Caco-2 (cell line): ENCODE measurements at regions not wholly inside any gene's neighbourhood (a gene's known extent, or its start where the extent isn't known, plus 50 kb on each side); places are given as distances from the start of the nearest gene placed in this dataset.

Source experiments
- BruUV-seq: library from RNA; stranded (reverse); fragments of 400-500 nt; replicated peaks from 2 replicates; lab custom pipeline; 2021; lab: Mats Ljungman, UMichigan
- CTCF ChIA-PET: fragments of 300-600 bp; sonication (Branson Sonifier 250); formaldehyde crosslinking; loops from one replicate; lab custom pipeline; 2022; ENCODE audit warnings: antibody characterized with exemption; lab: Charles Lee
- POLR2A ChIA-PET: fragments of 300-600 bp; sonication (Branson Sonifier 250); formaldehyde crosslinking; loops from one replicate; lab custom pipeline; 2022; ENCODE audit warnings: antibody characterized with exemption; lab: Charles Lee
- DNase-seq, 2 experiments: peaks; one replicate each; pipeline versions ENCODE4 v3.0.0 to v3.0.0-alpha.2; 2020 to 2022
- H3K27me3 ChIP-seq: replicated peaks from 2 replicates; pipeline ENCODE4 v1.6.0; 2011; ENCODE audit warnings: low read length; ENCODE audit not compliant: control insufficient read depth, insufficient read depth
- H3K36me3 ChIP-seq: 2 replicates; pipeline ENCODE4 v1.5.1; 2011; ENCODE audit warnings: low read length; ENCODE audit not compliant: control insufficient read depth, insufficient read depth
- H3K4me1 ChIP-seq: fragments of 250-450 bp; sonication (Bioruptor Pico); 2 replicates; pipeline ENCODE4 v1.5.1; 2020; ENCODE audit warnings: mild to moderate bottlenecking
- H3K4me3 ChIP-seq: 2 replicates; pipeline ENCODE4 v1.5.1; 2011; ENCODE audit warnings: low read depth, mild to moderate bottlenecking, control low read depth, low read length
- H3K9me3 ChIP-seq: fragments of 250-450 bp; sonication (Bioruptor Pico); 2 replicates; pipeline ENCODE4 v1.5.1; 2020; ENCODE audit warnings: mild to moderate bottlenecking, moderate library complexity
- H3K27ac Mint-ChIP-seq: one replicate; pipeline ENCODE4 v1.8.0; 2022; ENCODE audit warnings: mixed read lengths; ENCODE audit not compliant: unreplicated experiment
- H3K27me3 Mint-ChIP-seq: one replicate; pipeline ENCODE4 v1.8.0; 2022; ENCODE audit warnings: mixed read lengths; ENCODE audit not compliant: insufficient read depth, unreplicated experiment
- H3K36me3 Mint-ChIP-seq: one replicate; pipeline ENCODE4 v1.8.0; 2022; ENCODE audit warnings: mild to moderate bottlenecking, mixed read lengths; ENCODE audit not compliant: insufficient read depth, unreplicated experiment
- H3K4me1 Mint-ChIP-seq: one replicate; pipeline ENCODE4 v1.8.0; 2022; ENCODE audit warnings: low read depth, mixed read lengths; ENCODE audit not compliant: unreplicated experiment
- H3K4me3 Mint-ChIP-seq: one replicate; pipeline ENCODE4 v1.8.0; 2022; ENCODE audit warnings: mild to moderate bottlenecking, moderate library complexity, mixed read lengths; ENCODE audit not compliant: unreplicated experiment
- H3K9me3 Mint-ChIP-seq: one replicate; pipeline ENCODE4 v1.8.0; 2022; ENCODE audit warnings: mixed read lengths; ENCODE audit not compliant: unreplicated experiment
- intact Hi-C: fragments of 100-400 bp; cut with micrococcal nuclease; formaldehyde crosslinking; loops from one replicate; pipeline ENCODE4 v1.10.0; 2022; ENCODE audit not compliant: unreplicated experiment
- TF ChIP-seq, protein P1 (sequence below), 2 experiments: fragments of 200-600 bp in 1 of 2; IDR thresholded peaks; 1 replicate in 1 of 2; 2 replicates in 1 of 2; pipeline versions ENCODE4 v1.5.1 to v1.8.0; 2011 to 2022; ENCODE audit warnings: antibody characterized with exemption in 1 of 2, control low read depth in 1 of 2, inconsistent platforms in 1 of 2, low read depth in 1 of 2, low read length in 1 of 2, mild to moderate bottlenecking in 1 of 2, moderate library complexity in 1 of 2; ENCODE audit not compliant: insufficient read depth in 1 of 2, severe bottlenecking in 1 of 2, unreplicated experiment in 1 of 2

DNA sequence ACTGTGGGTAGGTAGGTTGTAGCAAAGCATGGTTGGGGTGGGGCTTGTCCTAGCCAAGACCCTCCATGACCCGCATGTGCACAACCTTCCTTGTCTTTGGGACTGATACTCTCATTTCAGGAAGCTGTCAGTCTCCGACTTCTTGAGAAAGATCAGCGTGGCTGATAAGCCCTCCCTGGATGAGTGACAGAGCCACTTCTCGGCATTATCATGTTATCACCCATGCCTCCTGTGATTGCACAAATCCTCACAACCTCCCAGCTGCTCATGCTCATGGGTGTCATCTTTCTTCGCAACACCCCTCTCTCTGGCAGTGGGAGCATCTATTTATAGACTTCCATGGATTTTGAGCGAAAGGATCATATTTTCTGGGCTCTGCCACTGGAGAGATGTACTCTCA is 314.2 kb downstream of the FOXL1 start:
- no peak for DNase-seq
- Mint-ChIP-seq H3K4me3 (no peak overlapping the region), H3K4me1 (no peaks in the 10 kb centered on the region), H3K27ac (no peak overlapping the region), H3K9me3 (peaks cover 15% of the 10 kb centered on the region), H3K27me3 (peaks cover 23% of the 10 kb centered on the region), H3K36me3 (no peaks in the 10 kb centered on the region)
- H3K4me3 ChIP-seq: no peak overlapping the region
- no peaks in the 10 kb centered on the region for H3K4me1 ChIP-seq
- POLR2A ChIA-PET: no interaction called here
- no TSS peak for BruUV-seq
- intact Hi-C loops: no loop called here
- CTCF ChIA-PET: no interaction called here
- H3K36me3 ChIP-seq: no peaks in the 10 kb centered on the region
- H3K9me3 ChIP-seq: no peaks in the 10 kb centered on the region
- TF ChIP-seq, protein P1, sequence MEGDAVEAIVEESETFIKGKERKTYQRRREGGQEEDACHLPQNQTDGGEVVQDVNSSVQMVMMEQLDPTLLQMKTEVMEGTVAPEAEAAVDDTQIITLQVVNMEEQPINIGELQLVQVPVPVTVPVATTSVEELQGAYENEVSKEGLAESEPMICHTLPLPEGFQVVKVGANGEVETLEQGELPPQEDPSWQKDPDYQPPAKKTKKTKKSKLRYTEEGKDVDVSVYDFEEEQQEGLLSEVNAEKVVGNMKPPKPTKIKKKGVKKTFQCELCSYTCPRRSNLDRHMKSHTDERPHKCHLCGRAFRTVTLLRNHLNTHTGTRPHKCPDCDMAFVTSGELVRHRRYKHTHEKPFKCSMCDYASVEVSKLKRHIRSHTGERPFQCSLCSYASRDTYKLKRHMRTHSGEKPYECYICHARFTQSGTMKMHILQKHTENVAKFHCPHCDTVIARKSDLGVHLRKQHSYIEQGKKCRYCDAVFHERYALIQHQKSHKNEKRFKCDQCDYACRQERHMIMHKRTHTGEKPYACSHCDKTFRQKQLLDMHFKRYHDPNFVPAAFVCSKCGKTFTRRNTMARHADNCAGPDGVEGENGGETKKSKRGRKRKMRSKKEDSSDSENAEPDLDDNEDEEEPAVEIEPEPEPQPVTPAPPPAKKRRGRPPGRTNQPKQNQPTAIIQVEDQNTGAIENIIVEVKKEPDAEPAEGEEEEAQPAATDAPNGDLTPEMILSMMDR (IDR thresholded peaks at IDR 0.05; ENCODE audit: insufficient read depth in 1 of 2, low read depth in 1 of 2, low read length in 1 of 2, severe bottlenecking in 1 of 2, unreplicated experiment in 1 of 2): no peak
- H3K27me3 ChIP-seq: no peaks in the 10 kb centered on the region

DNA sequence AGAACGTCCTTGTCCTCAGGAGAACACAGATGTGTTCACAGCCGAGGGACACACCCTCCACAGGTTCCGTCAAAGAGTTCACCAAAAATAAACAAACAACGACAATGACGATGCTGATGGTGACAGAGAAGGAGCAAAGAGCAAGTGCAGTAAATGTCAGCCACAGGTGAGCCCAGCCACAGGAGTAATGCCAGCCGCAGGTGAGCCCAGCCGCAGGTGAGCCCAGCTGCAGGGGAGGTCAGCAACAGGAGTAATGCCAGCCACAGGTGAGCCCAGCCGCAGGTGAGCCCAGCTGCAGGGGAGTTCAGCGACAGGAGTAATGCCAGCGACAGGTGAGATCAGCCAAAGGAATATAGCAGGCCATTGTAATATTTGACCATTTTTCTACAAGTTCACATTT is 315.2 kb downstream of the FOXL1 start:
- Histone ChIP-seq H3K36me3 (no peaks in the 10 kb centered on the region), H3K4me3 (no peak overlapping the region), H3K27me3 (no peaks in the 10 kb centered on the region), H3K9me3 (no peaks in the 10 kb centered on the region), H3K4me1 (no peaks in the 10 kb centered on the region)
- ChIA-PET POLR2A (no interaction called here), CTCF (no interaction called here)
- no peak for DNase-seq
- H3K27me3 Mint-ChIP-seq: peaks cover 23% of the 10 kb centered on the region
- no peak overlapping the region for H3K27ac Mint-ChIP-seq
- TF ChIP-seq, protein P1 (IDR thresholded peaks at IDR 0.05; ENCODE audit: insufficient read depth in 1 of 2, low read depth in 1 of 2, low read length in 1 of 2, severe bottlenecking in 1 of 2, unreplicated experiment in 1 of 2): no peak
- peaks cover 15% of the 10 kb centered on the region for H3K9me3 Mint-ChIP-seq
- intact Hi-C loops: no loop called here
- no peaks in the 10 kb centered on the region for H3K36me3 Mint-ChIP-seq
- no TSS peak for BruUV-seq
- no peaks in the 10 kb centered on the region for H3K4me1 Mint-ChIP-seq
- no peak overlapping the region for H3K4me3 Mint-ChIP-seq

DNA sequence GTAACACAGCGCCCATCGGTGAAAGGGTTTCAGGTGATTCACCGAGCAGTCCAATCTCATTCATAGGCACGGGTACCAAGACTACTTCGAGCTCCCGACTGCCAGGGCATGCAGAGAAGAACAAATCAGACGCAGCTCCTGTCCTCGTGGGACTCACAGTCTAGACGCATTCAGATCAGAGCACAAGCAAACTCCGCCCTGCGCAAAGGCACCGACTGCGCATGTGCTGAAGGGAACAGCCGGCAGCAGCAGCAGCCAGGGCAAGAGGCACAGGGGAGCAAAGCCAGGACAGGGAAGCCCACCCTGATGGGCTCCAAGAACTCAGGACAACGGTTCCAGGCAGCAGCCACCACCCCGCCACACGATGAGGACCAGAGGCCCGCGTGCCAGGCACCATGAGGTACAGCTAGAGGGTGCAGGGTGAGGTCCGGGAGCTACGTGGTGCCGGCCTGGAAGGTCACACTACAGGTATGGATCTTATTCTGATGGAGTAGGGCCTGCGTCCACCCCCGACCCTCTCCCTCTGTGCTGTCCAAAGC is 315.7 kb downstream of the FOXL1 start:
- Mint-ChIP-seq H3K4me3 (no peak overlapping the region), H3K27me3 (peaks cover 23% of the 10 kb centered on the region), H3K27ac (no peak overlapping the region), H3K9me3 (peaks cover 9% of the 10 kb centered on the region), H3K36me3 (no peaks in the 10 kb centered on the region), H3K4me1 (no peaks in the 10 kb centered on the region)
- Histone ChIP-seq H3K4me3 (no peak overlapping the region), H3K9me3 (no peaks in the 10 kb centered on the region), H3K27me3 (no peaks in the 10 kb centered on the region), H3K36me3 (no peaks in the 10 kb centered on the region), H3K4me1 (no peaks in the 10 kb centered on the region)
- intact Hi-C loops: no loop called here
- TF ChIP-seq, protein P1 (IDR thresholded peaks at IDR 0.05; ENCODE audit: insufficient read depth in 1 of 2, low read depth in 1 of 2, low read length in 1 of 2, severe bottlenecking in 1 of 2, unreplicated experiment in 1 of 2): no peak
- ChIA-PET CTCF (no interaction called here), POLR2A (no interaction called here)
- DNase-seq: no peak
- no TSS peak for BruUV-seq
